ENCODE measurements at regions not wholly inside any gene's neighbourhood (a gene's known extent, or its start where the extent isn't known, plus 50 kb on each side); places are given as distances from the start of the nearest gene placed in this dataset.

DNA sequence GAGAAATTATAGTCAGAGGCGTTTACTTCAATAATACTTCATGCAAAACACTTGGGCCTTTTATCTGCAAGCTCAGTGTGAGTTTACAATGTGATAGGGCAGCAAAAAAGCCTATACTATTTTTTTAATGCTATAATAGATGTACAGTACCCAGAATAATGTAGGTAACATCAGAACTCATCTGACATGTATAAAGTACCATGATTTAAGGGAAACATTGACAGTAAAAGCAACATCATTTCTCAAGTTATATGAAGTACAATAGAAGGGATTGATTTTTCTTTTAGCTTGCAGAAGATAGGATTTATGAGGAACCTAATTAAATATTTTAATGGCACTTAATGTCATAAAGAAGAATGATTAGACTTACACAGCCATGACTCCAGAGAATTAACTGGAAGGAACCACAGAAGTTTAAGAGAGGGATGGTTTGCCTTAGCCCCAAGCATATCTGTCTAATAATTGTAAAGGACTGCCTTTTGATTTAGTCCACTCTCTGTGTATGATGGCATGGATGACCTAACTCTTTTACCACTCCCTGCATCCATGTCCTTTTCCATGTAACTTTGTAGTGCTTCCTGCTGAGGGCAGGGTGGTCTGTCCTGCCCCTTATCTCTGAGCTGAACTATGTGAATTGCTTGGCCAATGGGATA, 55.9 kb upstream of the MIS18BP1 start:
- no peak for TF ChIP-seq POLR2A (IDR thresholded peaks at IDR 0.05)
- TF ChIP-seq, protein P1, sequence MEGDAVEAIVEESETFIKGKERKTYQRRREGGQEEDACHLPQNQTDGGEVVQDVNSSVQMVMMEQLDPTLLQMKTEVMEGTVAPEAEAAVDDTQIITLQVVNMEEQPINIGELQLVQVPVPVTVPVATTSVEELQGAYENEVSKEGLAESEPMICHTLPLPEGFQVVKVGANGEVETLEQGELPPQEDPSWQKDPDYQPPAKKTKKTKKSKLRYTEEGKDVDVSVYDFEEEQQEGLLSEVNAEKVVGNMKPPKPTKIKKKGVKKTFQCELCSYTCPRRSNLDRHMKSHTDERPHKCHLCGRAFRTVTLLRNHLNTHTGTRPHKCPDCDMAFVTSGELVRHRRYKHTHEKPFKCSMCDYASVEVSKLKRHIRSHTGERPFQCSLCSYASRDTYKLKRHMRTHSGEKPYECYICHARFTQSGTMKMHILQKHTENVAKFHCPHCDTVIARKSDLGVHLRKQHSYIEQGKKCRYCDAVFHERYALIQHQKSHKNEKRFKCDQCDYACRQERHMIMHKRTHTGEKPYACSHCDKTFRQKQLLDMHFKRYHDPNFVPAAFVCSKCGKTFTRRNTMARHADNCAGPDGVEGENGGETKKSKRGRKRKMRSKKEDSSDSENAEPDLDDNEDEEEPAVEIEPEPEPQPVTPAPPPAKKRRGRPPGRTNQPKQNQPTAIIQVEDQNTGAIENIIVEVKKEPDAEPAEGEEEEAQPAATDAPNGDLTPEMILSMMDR (IDR thresholded peaks at IDR 0.05): no peak
